ENCODE measurements at regions not wholly inside any gene's neighbourhood (a gene's known extent, or its start where the extent isn't known, plus 50 kb on each side); places are given as distances from the start of the nearest gene placed in this dataset.
"Not testable (repeated sequence)": the region's sequence is repeated elsewhere in the genome, so short reads cannot be mapped to it uniquely, and the experiment has no call there.

DNA sequence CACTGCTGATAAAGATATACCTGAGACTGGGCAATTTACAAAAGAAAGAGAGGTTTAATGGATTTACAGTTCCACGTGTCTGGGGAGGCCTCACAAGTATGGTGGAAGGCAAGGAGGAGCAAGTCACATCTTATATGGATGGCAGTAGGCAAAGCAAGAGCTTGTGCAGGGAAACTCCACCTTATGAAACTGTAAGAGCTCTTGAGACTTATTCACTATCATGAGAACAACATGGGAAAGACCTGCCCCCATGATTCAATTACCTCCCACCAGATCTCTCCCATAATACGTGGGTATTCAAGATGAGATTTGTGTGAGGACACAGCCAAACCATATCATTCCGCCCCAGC, 55.4 kb upstream of the NAMPT start:
- intact Hi-C loops (cut with micrococcal nuclease; ENCODE audit: unreplicated experiment); in situ Hi-C loops (cut with HindIII; ENCODE audit: extremely low pct_ligation_motif_present, low pct_unique_long_range_greater_than_20kb); BruUV-seq (replicated peaks): not testable (repeated sequence)

DNA sequence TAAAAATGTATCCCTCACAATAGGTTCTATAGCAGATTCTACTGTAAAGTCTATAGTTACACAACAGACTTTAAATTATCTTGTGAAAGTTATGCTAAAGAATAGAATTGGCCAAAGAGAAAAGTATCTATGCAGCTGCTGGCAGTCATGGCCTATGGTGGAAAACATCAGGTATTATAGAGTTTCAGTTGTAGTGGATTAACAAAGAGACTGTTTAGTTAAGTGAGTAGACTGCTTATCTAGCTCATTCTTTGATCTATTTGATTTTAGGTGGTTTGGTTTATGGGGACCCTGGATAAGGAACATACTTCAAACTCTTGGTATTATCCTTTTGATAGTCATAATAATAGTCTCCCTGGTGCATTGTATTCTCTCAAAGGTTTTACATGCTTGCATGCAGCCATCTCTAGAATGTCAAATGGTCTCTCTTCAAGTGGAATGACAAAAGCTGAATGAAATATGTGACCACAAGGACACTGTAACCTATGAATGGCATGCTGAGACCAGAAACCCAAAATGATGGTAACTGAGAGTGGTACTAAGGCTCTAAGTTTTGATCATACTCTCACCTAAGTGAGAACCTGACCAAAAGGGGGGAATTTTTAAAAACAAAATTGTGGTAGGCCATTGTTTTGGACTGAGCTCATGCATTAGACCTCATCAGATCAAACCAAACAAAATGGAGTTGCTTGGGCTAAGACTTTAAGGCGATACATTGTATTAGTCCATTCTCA, 54.9 kb upstream of the NAMPT start:
- no peak for TF ChIP-seq ZNF317 (CRISPR knock-in tag; IDR thresholded peaks at IDR 0.05)
- TF ChIP-seq EED (CRISPR knock-in tag; IDR thresholded peaks at IDR 0.05): no peak
- no peak for TF ChIP-seq HMG20B (CRISPR knock-in tag; conservative IDR thresholded peaks at IDR 0.05)
- no peak for TF ChIP-seq ISL2 (CRISPR knock-in tag; IDR thresholded peaks at IDR 0.05)
- TF ChIP-seq GFI1 (CRISPR knock-in tag; IDR thresholded peaks at IDR 0.05; ENCODE audit: borderline replicate concordance): no peak
- TF ChIP-seq ZNF138 (CRISPR knock-in tag; IDR thresholded peaks at IDR 0.05; ENCODE audit: low read depth): no peak
- no peak for TF ChIP-seq ZNF337 (CRISPR knock-in tag; IDR thresholded peaks at IDR 0.05; ENCODE audit: borderline replicate concordance, low read depth)
- TF ChIP-seq, protein P1, sequence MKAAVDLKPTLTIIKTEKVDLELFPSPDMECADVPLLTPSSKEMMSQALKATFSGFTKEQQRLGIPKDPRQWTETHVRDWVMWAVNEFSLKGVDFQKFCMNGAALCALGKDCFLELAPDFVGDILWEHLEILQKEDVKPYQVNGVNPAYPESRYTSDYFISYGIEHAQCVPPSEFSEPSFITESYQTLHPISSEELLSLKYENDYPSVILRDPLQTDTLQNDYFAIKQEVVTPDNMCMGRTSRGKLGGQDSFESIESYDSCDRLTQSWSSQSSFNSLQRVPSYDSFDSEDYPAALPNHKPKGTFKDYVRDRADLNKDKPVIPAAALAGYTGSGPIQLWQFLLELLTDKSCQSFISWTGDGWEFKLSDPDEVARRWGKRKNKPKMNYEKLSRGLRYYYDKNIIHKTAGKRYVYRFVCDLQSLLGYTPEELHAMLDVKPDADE (CRISPR knock-in tag; IDR thresholded peaks at IDR 0.05): no peak
- no peaks in the 10 kb centered on the region for H3K79me2 ChIP-seq (ENCODE audit: insufficient read depth, low read length)
- no peak overlapping the region for H3K4me2 ChIP-seq (ENCODE audit: low read depth, low read length)
- H3K9me3 ChIP-seq (ENCODE audit: low read length): peaks cover 18% of the 10 kb centered on the region; the same call in 1 of the 2 replicates
- no peaks in the 10 kb centered on the region for H3K4me1 ChIP-seq (ENCODE audit: insufficient read depth, low read length)
- ChIA-PET CTCF (ENCODE audit: low intra/inter-chr PET ratio, low total read pairs) (no interaction called here), POLR2A (no interaction called here)
- DNase-seq (ENCODE audit: low spot score): no peak
- no peak for FAIRE-seq
- H3K9ac ChIP-seq (ENCODE audit: insufficient read depth, low read depth, low read length): no peak overlapping the region
- no TSS peak for BruUV-seq (replicated peaks)
- no peak for ATAC-seq
- H3K27ac ChIP-seq (ENCODE audit: extremely low read length, insufficient read depth, low read length): no peak overlapping the region
- intact Hi-C loops (cut with micrococcal nuclease; ENCODE audit: unreplicated experiment) (no loop called here), in situ Hi-C loops (cut with HindIII; ENCODE audit: extremely low pct_ligation_motif_present, low pct_unique_long_range_greater_than_20kb) (no loop called here)
- H3K4me3 ChIP-seq (replicated peaks in 1 of 3; ENCODE audit: insufficient read depth in 1 of 3, low read depth in 2 of 3, low read length in 3 of 3): no peak overlapping the region
- no peaks in the 10 kb centered on the region for H3K36me3 ChIP-seq (replicated peaks in 1 of 2; ENCODE audit: control insufficient read depth in 1 of 2, insufficient read depth in 2 of 2, low read length in 2 of 2)
- no peaks in the 10 kb centered on the region for H3K27me3 ChIP-seq (ENCODE audit: control insufficient read depth in 1 of 2, insufficient read depth in 2 of 2, low read length in 2 of 2)
- WGBS (ENCODE audit: low lambda C conversion rate): 0% methylated on average over 1 of the region's 1 CpG
- no peaks in the 10 kb centered on the region for H4K20me1 ChIP-seq (ENCODE audit: insufficient read depth, low read length)
- no peak overlapping the region for H2AFZ ChIP-seq (ENCODE audit: low read length)

More for the DNA sequence above, 55.4 kb upstream of the NAMPT start:
- peaks cover 18% of the 10 kb centered on the region; the same call in 1 of the 2 replicates for H3K9me3 ChIP-seq (ENCODE audit: low read length)
- H3K4me2 ChIP-seq (ENCODE audit: low read depth, low read length); H3K27me3 ChIP-seq (ENCODE audit: control insufficient read depth in 1 of 2, insufficient read depth in 2 of 2, low read length in 2 of 2); CTCF ChIA-PET (ENCODE audit: low intra/inter-chr PET ratio, low total read pairs); H3K79me2 ChIP-seq (ENCODE audit: insufficient read depth, low read length); H3K36me3 ChIP-seq (replicated peaks in 1 of 2; ENCODE audit: control insufficient read depth in 1 of 2, insufficient read depth in 2 of 2, low read length in 2 of 2); H3K4me1 ChIP-seq (ENCODE audit: insufficient read depth, low read length); ATAC-seq; H3K27ac ChIP-seq (ENCODE audit: extremely low read length, insufficient read depth, low read length); H3K4me3 ChIP-seq (replicated peaks in 1 of 3; ENCODE audit: insufficient read depth in 1 of 3, low read depth in 2 of 3, low read length in 3 of 3); FAIRE-seq; POLR2A ChIA-PET; H4K20me1 ChIP-seq (ENCODE audit: insufficient read depth, low read length); H3K9ac ChIP-seq (ENCODE audit: insufficient read depth, low read depth, low read length); H2AFZ ChIP-seq (ENCODE audit: low read length); DNase-seq (ENCODE audit: low spot score): not testable (repeated sequence)
- WGBS (ENCODE audit: low lambda C conversion rate): 0% methylated on average over 3 of the region's 3 CpGs

All from HepG2 (cell line).